Nephron (organoid): ENCODE measurements at regions not wholly inside any gene's neighbourhood (a gene's known extent, or its start where the extent isn't known, plus 50 kb on each side); places are given as distances from the start of the nearest gene placed in this dataset.

ENCODE experiments used
- H3K27ac Mint-ChIP-seq, 3 experiments: 2 replicates each; pipeline ENCODE4 v1.8.0; 2020; ENCODE audit warnings: mixed read lengths in 3 of 3, mild to moderate bottlenecking in 2 of 3, moderate library complexity in 1 of 3
- H3K27me3 Mint-ChIP-seq: 2 replicates; pipeline ENCODE4 v1.8.0; 2021; ENCODE audit warnings: low read depth, mild to moderate bottlenecking, moderate library complexity, mixed read lengths
- H3K36me3 Mint-ChIP-seq: 2 replicates; pipeline ENCODE4 v1.8.0; 2020; ENCODE audit warnings: low read depth, mixed read lengths
- H3K4me1 Mint-ChIP-seq: 2 replicates; pipeline ENCODE4 v1.8.0; 2020; ENCODE audit warnings: mixed read lengths
- H3K4me3 Mint-ChIP-seq, 3 experiments: 2 replicates each; pipeline ENCODE4 v1.8.0; 2020; ENCODE audit warnings: mild to moderate bottlenecking in 3 of 3, mixed read lengths in 3 of 3, moderate library complexity in 2 of 3
- H3K9me3 Mint-ChIP-seq: 2 replicates; pipeline ENCODE4 v1.8.0; 2020; ENCODE audit warnings: mixed read lengths
- CTCF ChIP-seq, 3 experiments: fragments of 200-600 bp; sonication (generic); IDR thresholded peaks; one replicate each; pipeline ENCODE4 v1.5.0; 2021; ENCODE audit warnings: antibody characterized with exemption in 3 of 3; ENCODE audit not compliant: unreplicated experiment in 3 of 3

- peak overlapping the region in 1 of 3 experiments; percentile 24 for H3K4me3 Mint-ChIP-seq
- H3K27me3 Mint-ChIP-seq = peaks cover 10% of the 10 kb centered on the region
- H3K27ac Mint-ChIP-seq = peak overlapping the region; percentile 76 to 92 (median 91)
- peaks cover 41% of the 10 kb centered on the region for H3K4me1 Mint-ChIP-seq
- peaks cover 66% of the 10 kb centered on the region for H3K36me3 Mint-ChIP-seq
- H3K9me3 Mint-ChIP-seq = no peaks in the 10 kb centered on the region
- no peak for TF ChIP-seq CTCF (IDR thresholded peaks at IDR 0.05; ENCODE audit: unreplicated experiment in 3 of 3)
These were observed 52.0 kb upstream of the MTHFD1L start for GRCh38 chr6:150813319-150813992.

GRCh38 chr6:150813993-150814359 lies 51.5 kb upstream of the MTHFD1L start:
- Mint-ChIP-seq H3K27me3 (peaks cover 10% of the 10 kb centered on the region), H3K4me3 (peak overlapping the region in 1 of 3 experiments; percentile 24), H3K4me1 (peaks cover 41% of the 10 kb centered on the region), H3K9me3 (no peaks in the 10 kb centered on the region), H3K27ac (peak overlapping the region; percentile 76 to 92 (median 91)), H3K36me3 (peaks cover 64% of the 10 kb centered on the region)
- TF ChIP-seq CTCF (IDR thresholded peaks at IDR 0.05; ENCODE audit: unreplicated experiment in 3 of 3) = no peak
